Uterus (tissue), 3 donors: ENCODE measurements at regions not wholly inside any gene's neighbourhood (a gene's known extent, or its start where the extent isn't known, plus 50 kb on each side); places are given as distances from the start of the nearest gene placed in this dataset.

Source experiments
- DNase-seq, 2 donors: peaks; one replicate each; pipeline ENCODE4 v3.0.0-alpha.2; 2019 to 2020
- H3K27ac ChIP-seq, 2 donors: fragments of 200-600 bp; sonication (generic); 1 replicate in 1 of 2; 2 replicates in 1 of 2; pipeline ENCODE4 v1.5.1; 2016 to 2018
- H3K27me3 ChIP-seq, 2 donors: fragments of 200-600 bp; sonication (generic); one replicate each; pipeline ENCODE4 v1.5.1; 2018 to 2019; ENCODE audit warnings: control low read depth in 1 of 2
- H3K36me3 ChIP-seq, 2 donors: fragments of 200-600 bp; sonication (generic); one replicate each; pipeline ENCODE4 v1.5.1; 2019; ENCODE audit warnings: control low read depth in 1 of 2
- H3K4me1 ChIP-seq, 2 donors: fragments of 200-600 bp; sonication (generic); one replicate each; pipeline ENCODE4 v1.5.1; 2018 to 2019; ENCODE audit warnings: control low read depth in 1 of 2
- H3K4me3 ChIP-seq, 2 donors: fragments of 200-600 bp; sonication (generic); 1 replicate in 1 of 2; 2 replicates in 1 of 2; pipeline ENCODE4 v1.5.1; 2018 to 2019; ENCODE audit warnings: mild to moderate bottlenecking in 1 of 2
- H3K9me3 ChIP-seq, 2 donors: fragments of 200-600 bp; sonication (generic); one replicate each; pipeline ENCODE4 v1.5.1; 2019; ENCODE audit warnings: control low read depth in 1 of 2
- POLR2A ChIP-seq, 2 donors: fragments of 450-650 bp; IDR thresholded peaks; one replicate each; pipeline ENCODE4 v1.6.1; 2016; ENCODE audit warnings: antibody characterized with exemption in 2 of 2, mild to moderate bottlenecking in 1 of 2, moderate library complexity in 1 of 2
- intact Hi-C: fragments of 100-400 bp; cut with DNase I; formaldehyde crosslinking; loops from one replicate; pipeline ENCODE4 v1.15.1; 2023; ENCODE audit warnings: low total_unique reads
- TF ChIP-seq, protein P1 (sequence below), 4 experiments: fragments of 200-600 bp in 2 of 4; fragments of 450-650 bp in 2 of 4; sonication (generic) in 2 of 4; IDR thresholded peaks; one replicate each; pipeline ENCODE4 v1.5.1; 2016 to 2019; ENCODE audit warnings: antibody characterized with exemption in 4 of 4, mild to moderate bottlenecking in 2 of 4, moderate library complexity in 1 of 4
- donor health status: DM: yes; HTN: yes; CAD: no.

DNA sequence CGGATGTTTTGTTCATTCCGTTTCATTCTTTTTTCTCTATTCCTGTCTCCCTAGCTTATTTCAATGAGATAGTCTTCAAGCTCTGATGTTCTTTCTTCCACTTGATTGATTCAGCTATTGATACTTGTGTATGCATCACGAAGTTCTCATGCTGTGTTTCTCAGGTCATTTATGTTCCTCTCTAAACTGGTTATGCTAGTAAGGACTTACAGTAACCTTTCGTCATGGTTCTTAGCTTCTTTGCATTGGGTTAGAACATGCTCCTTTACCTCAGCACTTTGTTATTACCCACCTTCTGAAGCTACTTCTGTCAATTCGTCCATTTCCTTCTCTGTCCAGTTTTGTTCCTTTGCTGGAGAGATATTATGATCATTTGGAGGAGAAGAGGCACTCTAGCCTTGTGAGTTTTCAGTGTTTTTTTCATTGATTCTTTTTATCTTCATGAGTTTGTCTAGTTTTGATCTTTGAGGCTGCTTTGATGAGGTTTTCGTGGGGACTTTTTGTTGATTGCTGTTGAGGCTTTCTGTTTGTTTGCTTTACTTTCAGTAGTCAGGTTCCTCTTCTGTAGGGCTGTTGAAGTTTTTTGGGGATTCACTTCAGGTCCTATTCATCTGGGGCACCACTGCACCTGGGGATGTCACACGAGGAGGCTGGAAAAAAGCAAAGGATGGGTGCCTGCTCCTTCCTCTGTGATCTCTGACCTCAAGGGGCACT, 496.9 kb upstream of the LRRC7 start:
- Histone ChIP-seq H3K4me1 (no peaks in the 10 kb centered on the region), H3K36me3 (no peaks in the 10 kb centered on the region), H3K9me3 (no peaks in the 10 kb centered on the region), H3K4me3 (no peak overlapping the region), H3K27ac (no peak overlapping the region), H3K27me3 (no peaks in the 10 kb centered on the region)
- intact Hi-C loops: no loop called here
- DNase-seq: no peak
- TF ChIP-seq, protein P1, sequence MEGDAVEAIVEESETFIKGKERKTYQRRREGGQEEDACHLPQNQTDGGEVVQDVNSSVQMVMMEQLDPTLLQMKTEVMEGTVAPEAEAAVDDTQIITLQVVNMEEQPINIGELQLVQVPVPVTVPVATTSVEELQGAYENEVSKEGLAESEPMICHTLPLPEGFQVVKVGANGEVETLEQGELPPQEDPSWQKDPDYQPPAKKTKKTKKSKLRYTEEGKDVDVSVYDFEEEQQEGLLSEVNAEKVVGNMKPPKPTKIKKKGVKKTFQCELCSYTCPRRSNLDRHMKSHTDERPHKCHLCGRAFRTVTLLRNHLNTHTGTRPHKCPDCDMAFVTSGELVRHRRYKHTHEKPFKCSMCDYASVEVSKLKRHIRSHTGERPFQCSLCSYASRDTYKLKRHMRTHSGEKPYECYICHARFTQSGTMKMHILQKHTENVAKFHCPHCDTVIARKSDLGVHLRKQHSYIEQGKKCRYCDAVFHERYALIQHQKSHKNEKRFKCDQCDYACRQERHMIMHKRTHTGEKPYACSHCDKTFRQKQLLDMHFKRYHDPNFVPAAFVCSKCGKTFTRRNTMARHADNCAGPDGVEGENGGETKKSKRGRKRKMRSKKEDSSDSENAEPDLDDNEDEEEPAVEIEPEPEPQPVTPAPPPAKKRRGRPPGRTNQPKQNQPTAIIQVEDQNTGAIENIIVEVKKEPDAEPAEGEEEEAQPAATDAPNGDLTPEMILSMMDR (IDR thresholded peaks at IDR 0.05): no peak
- TF ChIP-seq POLR2A (IDR thresholded peaks at IDR 0.05): no peak

DNA sequence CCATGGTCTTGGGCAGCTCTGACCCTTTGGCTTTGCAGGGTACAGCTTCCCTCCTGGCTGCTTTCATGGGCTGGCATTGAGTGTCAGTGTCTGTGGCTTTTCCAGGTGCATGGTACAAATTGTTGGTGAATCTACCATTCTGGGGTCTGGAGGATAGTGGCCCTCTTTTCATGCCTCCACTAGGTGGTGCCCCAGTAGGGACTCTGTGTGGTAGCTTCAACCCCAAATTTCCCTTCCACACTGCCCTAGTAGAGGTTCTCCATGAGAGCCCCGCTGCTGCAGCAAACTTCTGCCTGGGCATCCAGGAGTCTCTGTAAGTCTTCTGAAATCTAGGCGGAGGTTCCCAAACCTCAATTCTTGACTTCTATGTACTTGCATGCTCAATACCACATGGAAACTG, 494.5 kb upstream of the LRRC7 start:
- H3K4me1 ChIP-seq: no peaks in the 10 kb centered on the region
- DNase-seq: no peak
- H3K27me3 ChIP-seq: no peaks in the 10 kb centered on the region
- intact Hi-C loops: no loop called here
- no peaks in the 10 kb centered on the region for H3K9me3 ChIP-seq
- no peak overlapping the region for H3K4me3 ChIP-seq
- TF ChIP-seq, protein P1 (IDR thresholded peaks at IDR 0.05): no peak
- TF ChIP-seq POLR2A (IDR thresholded peaks at IDR 0.05): no peak
- H3K36me3 ChIP-seq: no peaks in the 10 kb centered on the region
- H3K27ac ChIP-seq: no peak overlapping the region

DNA sequence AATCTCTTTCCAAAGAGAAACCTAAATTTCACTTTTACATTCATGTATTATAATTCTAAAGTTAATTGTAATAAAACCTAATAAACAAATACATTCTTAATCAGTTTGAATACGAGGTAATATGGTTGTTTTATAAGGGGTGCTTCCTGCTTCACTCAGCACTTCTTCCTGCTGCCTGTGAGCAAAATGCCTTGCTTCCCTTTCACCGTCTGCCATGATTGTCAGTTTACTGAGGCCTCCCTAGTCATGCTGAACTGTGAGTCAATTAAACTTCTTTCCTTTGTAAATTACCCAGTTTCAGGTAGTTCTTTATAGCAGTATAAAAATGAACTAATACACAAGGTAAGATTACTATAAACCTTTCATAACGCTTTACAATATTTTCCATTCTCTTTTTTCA, 491.1 kb upstream of the LRRC7 start:
- TF ChIP-seq, protein P1 (IDR thresholded peaks at IDR 0.05): no peak
- no peak for TF ChIP-seq POLR2A (IDR thresholded peaks at IDR 0.05)
- Histone ChIP-seq H3K36me3 (no peaks in the 10 kb centered on the region), H3K27me3 (no peaks in the 10 kb centered on the region)

DNA sequence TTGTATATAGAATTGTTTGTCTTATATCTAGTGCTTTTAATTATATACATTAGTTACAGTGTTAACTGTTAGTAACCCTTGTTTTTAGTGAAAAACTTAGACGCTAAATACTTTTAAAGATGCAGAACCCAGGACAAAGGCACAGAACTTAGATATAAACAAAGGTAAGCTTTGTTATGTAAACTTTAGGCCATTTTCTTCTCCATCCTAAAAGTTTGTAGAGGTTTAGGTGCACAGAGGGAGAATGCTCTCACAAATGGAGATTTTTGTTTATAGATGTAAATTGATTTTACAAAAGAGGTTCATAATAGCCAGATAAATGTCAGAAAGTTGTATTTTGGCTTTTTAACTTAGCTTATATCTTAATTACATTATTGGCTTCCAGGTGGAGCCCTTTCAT, 490.5 kb upstream of the LRRC7 start:
- Histone ChIP-seq H3K27ac (no peak overlapping the region), H3K27me3 (no peaks in the 10 kb centered on the region), H3K36me3 (no peaks in the 10 kb centered on the region), H3K9me3 (no peaks in the 10 kb centered on the region), H3K4me1 (no peaks in the 10 kb centered on the region), H3K4me3 (no peak overlapping the region)
- DNase-seq: no peak
- TF ChIP-seq POLR2A (IDR thresholded peaks at IDR 0.05): no peak
- TF ChIP-seq, protein P1 (IDR thresholded peaks at IDR 0.05): no peak
- intact Hi-C loops: no loop called here

More for the DNA sequence above, 491.1 kb upstream of the LRRC7 start:
- H3K4me1 ChIP-seq: no peaks in the 10 kb centered on the region
- DNase-seq: no peak
- intact Hi-C loops: no loop called here
- no peaks in the 10 kb centered on the region for H3K9me3 ChIP-seq
- no peak overlapping the region for H3K27ac ChIP-seq
- H3K4me3 ChIP-seq: no peak overlapping the region

DNA sequence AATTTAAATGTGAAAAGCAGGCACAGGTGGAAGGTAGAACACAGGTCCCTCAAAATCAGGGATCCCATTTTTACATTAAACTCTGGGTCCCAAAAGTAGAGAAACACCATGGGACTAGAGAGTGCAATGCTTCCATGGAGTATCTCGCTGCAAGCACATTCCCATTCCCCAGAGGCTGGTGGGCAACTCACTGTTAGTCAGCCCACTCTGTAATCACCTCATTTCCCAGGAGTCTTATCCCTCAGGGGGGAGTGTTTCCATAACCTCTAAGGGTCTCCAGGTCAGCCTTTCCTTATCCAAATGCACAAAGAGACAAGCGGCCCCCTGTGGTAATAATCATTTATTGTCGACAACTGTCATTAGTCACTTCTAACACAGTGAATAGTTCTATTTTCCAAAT, 490.1 kb upstream of the LRRC7 start:
- intact Hi-C loops: no loop called here
- Histone ChIP-seq H3K9me3 (no peaks in the 10 kb centered on the region), H3K27me3 (no peaks in the 10 kb centered on the region), H3K27ac (no peak overlapping the region), H3K4me3 (no peak overlapping the region), H3K36me3 (no peaks in the 10 kb centered on the region), H3K4me1 (no peaks in the 10 kb centered on the region)
- DNase-seq: no peak
- TF ChIP-seq POLR2A (IDR thresholded peaks at IDR 0.05): no peak
- TF ChIP-seq, protein P1 (IDR thresholded peaks at IDR 0.05): no peak
